Forelimb muscle (tissue), 1 donor: ENCODE measurements at regions not wholly inside any gene's neighbourhood (a gene's known extent, or its start where the extent isn't known, plus 50 kb on each side); places are given as distances from the start of the nearest gene placed in this dataset.

Experiments used
- DNase-seq: peaks from one replicate; pipeline ENCODE4 v3.0.0-alpha.2; 2013; ENCODE audit warnings: low read depth

DNA sequence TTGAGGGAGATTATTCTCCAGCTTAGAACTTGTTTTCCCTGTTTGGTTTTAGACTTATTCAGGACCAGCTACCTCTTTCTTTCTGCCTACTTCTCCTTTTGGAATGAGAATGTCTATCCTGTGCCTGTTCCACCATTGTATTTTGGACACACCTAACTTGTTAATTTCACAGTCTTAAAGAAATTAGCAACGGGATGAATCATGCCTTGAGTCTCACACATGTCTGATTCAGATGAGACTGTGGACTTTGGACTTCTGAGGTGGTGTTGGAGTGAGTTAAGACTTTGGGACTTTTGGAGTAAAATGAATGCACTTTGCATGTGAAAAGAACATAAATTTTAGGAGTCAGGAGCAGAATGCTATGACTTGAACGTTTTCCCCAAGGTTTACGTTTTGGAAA is 581.4 kb downstream of the CDH11 start:
- no peak for DNase-seq

DNA sequence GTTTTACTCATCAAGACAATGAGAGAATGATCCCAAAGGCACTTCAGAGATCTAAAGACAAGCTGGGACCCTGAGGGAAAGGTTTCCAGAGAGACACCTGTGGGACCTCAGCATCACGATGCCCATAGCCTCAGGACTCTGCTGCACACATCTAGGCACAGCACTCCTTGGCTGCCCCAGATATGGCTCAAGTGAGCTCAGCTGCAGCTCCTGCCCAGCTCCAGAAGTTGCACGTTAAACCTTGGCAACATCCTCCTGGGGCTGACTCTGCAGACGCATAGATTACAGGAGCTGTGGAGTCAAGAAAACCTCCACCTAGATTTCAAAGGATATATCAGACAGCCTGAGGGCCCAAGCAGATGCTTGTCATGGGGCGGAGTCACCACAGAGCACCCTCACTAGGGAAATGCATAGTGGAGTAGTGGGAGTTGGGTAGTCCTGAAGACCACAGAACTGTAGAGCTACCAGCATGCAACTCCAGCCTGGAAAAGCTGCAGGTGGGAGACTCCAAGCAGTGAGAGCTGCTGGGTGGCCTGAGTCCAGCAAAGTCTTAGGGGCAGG is 582.0 kb downstream of the CDH11 start:
- no peak for DNase-seq

DNA sequence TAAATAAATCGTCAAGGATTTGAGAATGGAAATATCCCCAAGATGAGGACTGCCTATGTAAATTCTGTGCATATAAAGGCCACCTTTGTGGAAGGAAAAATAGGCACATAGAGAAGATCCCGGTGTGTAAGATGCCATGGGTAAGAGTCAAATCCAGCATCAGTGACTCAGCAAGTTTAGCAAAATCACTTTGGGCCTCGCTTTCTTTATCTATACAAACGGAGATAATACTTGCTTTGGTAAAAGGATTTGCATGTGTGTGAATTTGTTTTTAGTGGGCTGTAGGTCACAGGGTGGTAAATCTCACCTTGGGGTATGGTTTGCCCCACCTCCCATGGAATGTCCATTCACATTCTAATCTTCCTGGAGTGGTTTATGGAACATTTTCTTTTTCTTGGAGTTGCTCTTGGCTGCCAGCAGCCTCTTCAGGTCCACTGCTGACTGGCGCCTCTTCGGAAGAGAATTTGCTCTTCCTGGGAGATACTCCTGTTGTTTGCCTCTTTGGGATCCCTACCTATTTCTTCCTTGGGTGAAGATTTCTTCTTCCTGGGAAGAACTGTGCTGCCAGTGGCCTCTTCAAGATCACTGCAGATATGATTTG is 587.6 kb downstream of the CDH11 start:
- no peak for DNase-seq

DNA sequence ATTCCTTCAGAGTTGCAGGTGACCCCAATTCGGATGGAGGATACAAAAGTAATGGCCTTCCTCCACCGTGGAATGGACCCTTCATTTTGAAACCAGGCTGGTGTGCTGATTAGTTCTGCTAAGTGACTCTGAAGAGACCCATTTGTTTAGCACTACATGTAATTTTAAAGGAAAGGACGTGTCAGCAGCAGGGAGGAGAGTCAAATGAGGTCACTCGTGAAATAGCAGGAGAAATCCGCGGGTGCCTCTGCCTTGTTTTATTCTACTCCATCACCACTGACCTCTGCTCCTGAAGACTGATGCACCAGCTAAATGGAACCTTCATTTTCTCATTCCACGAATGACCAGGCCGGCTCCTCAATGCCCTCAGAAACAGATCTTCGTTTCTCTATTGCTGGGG is 589.2 kb downstream of the CDH11 start:
- DNase-seq, result no peak

DNA sequence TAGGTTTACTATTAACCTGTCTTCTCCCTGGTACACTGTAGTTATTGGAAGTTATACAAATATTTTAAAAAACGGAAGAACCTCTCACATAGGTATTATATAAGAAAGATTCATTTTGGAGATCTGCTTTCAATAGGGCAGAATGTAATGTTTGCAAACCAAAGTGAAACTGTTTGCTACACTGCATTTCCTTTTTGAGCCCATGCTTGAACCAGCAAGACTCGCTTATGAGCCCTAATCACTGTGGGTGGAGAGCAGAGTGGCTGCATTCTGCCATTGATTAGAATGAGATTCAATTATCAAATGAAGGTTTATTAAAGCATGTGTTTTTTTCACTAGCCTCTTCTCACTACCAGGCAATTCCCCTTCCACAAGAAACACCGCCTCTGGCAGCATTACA is 589.7 kb downstream of the CDH11 start:
- DNase-seq, result no peak

DNA sequence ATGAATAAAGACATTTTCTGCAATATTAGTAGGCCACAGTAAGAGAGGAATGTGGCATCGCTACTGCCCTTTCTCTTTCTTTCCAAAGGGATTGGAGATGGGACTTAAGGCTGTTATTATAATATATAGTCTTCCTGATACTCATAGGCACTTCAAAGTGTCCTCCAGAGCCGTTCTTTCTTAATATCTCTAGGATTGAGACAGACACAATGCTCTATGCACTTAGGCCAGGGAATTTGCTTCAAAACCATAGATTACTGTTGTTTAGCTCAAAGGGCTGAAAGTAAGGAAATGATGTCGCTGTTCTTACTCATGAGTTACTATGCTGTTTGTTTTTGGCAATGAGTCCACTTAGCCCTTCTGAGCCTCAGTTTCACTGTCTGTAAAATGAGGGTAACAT is 590.5 kb downstream of the CDH11 start:
- DNase-seq, result no peak

DNA sequence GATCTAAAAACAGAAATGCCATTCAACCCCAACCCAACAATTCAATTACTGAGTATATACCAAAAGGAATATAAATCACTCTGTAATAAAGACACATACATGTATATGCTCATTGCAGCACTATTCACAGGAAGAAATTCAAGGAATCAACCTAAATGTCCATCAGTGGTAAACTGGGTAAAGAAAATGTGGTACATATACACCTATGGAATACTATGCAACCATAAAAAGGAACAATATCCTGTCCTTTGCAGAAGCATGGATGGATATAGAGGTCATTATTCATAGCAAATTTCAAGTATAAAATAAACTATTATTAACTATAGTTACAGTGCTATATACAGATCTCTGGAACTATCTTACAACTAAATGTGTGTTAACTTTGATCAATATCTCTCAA is 599.3 kb downstream of the CDH11 start:
- no peak for DNase-seq

DNA sequence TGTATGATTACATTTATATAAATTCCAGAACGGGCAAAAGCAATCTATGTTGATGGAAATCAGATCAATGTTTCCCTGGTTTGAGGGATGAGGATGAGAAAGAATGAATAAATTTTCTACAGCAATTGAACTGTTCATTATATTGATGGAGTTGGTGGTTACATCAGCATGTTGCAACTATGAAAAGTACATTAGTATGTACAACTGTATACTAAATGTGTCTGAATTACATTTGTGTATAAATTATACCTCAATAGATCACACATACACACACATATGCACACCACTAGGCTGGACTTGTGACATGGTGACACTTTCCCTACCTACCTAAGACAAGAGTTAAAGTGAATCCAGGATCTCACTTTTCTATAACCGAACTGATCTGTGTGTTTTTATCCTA is 608.0 kb downstream of the CDH11 start:
- DNase-seq, result no peak

DNA sequence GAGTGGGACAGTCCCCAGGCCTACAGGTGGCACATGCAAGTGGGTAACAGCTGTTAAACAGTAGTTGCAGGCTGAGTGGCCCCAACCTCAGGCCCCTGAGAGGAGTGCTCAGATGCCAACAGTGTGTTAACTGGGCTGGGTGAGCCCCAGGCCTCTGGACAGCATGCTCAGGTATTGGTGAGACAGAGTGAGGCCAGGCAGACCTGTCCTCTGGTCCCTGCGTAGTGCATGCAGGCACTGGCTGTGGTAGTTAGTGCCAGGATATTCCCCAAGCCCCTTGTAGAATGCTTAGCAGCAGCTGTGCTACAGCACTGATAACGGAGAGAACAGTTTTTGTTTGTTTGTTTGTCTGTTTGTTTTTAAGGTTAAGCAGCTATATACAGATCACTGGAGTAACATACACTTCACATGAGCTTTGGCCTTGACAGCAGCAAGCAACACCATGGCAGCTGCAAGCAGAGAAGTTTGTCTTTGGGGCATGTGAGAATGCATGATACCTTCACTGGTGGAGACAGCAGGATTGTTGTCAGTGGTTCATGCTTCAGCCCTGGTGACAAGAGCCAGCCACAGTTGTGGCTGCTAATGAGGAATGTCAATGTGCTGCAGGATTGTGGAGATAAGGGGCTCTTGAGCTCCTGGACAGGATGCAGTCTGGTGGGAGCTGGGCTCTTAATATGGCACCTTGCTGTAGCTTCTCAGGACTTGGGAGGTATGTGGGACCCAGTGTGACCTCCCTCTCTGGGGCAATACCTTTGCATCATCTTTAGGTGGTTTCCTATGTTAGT is 614.4 kb downstream of the CDH11 start:
- no peak for DNase-seq

DNA sequence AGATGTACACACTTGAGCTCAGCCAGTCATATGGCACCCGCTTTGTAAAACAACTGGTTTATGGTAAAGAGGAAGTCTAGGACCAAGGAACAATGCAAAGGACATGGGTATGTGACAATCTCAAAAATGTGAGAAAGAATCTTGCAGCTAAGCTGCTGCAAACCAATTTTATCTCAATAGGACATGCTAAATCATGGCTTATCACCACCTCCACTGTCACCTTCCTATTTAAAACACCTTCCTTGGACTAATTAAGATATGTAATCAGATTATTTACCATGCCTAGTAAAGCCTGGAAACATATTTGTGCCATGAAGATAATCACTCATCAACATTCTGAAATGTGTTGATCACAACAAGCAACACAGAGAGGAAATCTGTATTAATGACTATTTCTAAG is 622.7 kb downstream of the CDH11 start:
- no peak for DNase-seq

DNA sequence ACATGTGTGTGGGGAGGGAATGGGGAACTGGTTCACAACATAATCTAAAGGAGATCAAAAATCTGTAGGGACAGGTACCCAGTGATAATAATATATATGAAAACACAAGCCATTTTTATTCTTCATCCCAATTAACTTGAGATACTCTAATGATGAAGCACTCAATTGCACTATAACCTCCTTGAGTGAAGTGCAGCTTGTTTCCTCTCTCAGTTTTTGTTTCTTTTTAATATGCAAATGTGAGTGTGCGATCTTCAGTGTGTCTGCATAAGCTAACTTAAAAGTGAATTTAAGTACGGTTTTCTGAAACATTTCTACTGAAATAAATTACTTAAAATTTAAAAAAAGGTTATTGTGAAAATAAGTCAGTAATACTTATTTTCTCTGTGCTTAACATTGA is 623.5 kb downstream of the CDH11 start:
- no peak for DNase-seq

DNA sequence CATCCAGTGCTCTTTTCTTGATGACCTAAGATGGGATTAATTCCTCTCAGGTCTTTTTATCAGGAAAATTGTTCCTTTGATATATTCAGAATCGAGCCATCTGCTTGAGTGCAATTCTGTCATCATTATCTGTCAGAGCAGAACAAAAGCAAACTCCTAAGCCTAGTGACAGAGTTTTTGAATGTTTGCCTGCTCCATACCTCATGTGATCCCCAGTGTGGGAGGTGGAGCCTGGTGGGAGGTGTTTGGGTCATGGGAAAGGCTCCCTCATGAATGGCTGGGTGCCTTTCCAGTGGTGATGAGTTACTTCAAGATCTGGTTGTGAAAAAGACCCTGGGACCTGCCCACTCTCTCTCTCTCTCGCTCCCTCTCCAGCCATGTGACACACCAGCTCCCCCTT is 628.2 kb downstream of the CDH11 start:
- DNase-seq, result no peak

DNA sequence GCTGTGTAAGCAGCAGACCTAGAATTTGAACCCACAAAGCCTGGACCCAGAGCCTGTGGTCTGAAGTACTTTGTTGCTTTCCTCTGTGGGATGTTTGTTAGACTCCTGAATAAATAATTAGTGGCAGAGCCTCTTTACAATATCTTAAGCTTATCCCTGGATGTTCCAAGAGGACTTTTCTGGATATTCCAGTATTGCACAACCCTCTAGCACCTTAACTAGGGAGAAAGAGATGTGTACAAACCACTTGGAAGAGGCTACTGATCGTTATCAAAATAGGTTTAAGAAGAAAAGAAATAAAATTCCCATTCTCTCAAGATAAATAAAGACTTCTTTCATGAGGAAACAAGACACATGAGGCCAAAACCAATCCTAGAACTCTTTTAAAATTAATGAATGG is 632.4 kb downstream of the CDH11 start:
- DNase-seq, result no peak

DNA sequence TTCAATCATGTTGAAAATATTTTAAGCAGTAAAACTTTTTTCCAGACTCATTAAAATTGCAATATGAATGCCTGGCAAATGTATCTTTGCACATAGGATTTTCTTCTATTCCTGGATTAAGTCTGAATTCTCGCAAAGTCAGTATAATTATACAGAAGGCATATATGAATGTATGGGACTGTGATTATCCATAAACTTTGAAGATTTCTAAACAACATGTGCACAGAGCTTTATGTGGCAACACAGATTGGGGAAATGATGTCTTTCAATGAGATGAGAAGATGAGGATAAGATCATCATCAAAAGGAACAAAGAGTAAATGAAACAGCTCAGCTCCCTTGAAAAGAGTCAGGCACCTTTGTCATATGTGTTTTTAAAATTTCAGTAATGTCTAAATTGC is 635.3 kb downstream of the CDH11 start:
- DNase-seq, result no peak

DNA sequence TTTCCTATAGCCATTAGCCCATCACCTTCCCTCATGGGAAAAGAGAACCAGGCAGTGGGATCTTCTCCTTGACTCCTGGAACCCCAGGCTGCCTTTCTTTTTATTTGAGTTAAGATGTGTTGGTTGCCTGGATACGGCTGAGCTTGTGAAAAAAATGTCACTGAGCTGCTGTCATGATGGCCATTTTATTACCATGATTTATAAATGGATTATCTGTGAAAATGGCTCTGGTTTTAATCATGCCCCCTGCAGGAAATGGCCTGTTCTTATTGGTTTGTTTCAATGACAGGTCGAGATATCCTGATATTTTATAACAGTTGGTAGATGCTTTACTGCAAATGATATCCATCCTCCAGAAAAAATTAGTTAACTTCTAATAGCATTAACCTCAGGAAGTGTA is 640.4 kb downstream of the CDH11 start:
- DNase-seq, result no peak

DNA sequence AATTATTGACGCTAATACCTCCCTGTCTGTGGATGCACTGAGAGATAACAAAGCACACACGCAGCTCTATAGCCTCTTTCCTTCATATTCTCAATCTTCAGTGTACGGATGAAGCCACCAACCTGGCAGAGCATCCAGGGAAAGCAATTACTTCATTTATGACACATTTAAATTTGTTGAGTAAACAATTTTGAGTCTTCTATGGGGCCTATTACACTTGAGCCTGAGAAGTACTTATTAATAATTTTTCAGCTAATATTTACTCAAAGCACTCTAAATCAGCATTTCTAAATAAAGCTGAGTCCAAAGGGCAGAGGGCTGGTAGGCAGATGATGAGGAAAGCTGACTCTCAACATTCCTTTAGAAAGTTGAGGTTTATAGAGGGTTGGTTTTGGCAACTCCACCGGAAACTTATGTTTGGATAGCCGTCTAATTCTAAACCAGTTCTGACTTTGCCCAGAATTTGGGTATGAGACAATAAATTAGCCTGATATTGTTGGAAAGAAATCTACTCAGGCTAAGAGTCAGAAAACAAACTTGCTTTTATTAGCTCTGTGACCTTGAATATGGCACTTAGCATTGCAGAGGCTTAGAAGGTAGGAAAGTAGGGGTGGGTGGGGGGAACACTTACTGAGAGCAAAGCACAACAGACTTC is 643.5 kb downstream of the CDH11 start:
- DNase-seq, result no peak

DNA sequence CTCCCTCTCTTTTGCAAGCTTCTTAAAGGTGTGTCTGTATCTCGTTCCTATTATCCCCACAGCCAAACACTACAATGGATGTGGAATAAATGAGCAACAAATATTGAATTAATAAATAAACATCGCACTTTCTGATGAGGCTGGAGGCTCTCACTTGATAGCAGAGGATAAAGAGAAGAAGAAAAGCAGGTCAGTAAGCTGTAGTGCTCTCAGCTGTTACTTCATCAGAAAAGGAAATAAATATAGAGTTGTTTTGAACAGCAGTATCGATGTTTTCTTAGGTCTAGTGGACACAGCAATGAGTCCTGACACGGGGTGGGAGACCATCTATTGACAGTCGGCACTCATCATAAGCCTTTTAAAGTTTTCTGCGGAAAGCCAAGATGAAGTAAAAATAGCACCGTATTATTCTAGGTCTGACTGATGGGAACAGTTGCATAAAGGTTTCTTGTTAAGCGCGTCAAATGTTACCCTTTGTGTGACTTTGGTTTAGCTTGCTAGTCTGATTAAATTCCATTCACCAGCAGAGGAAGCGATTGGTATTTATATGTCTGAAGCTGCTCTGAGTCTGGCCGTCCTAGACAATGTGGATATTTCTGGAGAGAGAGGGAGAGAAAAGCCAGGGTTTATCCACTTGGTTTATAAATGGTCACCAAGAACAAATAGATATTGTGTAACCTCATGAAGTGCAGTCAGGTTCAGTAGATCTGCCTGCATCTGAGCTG is 646.1 kb downstream of the CDH11 start:
- DNase-seq, result no peak

DNA sequence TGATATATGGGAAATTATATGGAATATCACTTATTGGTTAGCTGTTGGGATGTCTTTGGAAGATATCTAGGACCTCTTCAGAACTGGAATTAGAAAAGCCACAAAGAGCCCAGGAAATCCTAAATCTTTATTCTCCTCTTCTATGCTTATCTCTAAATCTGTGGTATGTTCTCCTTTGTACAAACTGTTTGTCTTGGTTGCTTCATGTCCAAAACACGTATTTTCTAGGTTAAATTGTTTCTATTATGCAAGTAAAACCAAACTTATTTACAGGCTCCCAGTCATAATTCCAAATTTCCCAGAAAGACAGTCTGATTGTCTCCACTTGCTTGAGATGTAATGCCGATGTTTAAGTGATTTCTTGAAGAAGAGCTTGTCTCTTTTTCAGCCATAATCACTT is 650.9 kb downstream of the CDH11 start:
- no peak for DNase-seq

DNA sequence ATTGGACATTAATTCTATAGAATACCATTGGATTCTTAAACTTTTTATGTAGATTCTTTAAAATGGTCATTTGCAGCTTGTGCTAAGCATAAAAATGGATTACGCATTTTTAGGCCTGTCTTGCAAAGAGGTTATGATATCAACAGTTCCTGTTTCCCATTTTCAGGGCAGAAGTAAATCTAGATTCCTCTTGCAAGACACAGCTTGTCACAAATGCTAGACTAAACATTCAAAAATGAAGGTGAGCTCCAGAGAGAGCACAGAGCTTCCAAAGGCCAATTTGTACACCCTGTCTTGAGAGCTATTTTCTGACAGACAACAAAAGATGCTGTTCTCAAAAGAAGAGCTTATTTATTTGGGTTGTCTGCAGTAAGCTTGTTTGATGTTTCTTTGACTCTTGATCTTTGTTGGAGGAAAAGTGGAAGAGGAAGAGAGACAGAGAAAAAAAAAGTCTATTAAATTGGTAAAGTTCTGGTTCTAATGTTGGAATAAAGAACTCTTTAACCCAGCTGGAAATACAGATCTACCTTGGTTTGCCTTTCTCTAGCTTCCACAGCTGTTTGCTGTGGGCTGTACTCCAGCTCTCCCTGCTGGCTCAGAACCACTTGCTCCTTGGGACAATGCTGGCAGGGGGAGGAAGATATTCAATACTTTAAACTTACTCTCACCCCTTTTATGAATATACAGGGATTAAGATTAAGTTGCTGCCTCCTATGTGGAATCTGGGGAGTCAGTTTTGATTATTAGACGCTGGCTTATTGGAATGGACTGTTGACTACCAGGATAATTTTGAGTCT is 651.8 kb downstream of the CDH11 start:
- no peak for DNase-seq

DNA sequence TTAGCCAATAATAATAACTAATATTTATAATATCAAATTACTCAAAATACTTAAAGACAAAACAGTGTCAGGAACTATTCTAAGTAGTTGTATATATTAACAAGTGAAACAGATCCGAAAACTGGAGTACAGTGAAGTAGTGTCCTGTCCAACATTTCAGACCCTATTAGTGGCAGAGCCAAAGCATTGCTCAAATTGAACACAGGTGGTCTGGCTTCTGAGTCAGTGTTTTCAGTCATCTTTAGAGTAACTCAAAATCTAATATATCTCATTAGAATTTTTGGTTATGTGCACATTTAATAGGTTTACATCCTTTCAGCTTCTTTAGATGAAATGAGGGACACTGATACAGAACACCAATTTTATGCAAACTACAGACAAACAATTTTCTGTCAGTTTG is 652.5 kb downstream of the CDH11 start:
- DNase-seq, result no peak

DNA sequence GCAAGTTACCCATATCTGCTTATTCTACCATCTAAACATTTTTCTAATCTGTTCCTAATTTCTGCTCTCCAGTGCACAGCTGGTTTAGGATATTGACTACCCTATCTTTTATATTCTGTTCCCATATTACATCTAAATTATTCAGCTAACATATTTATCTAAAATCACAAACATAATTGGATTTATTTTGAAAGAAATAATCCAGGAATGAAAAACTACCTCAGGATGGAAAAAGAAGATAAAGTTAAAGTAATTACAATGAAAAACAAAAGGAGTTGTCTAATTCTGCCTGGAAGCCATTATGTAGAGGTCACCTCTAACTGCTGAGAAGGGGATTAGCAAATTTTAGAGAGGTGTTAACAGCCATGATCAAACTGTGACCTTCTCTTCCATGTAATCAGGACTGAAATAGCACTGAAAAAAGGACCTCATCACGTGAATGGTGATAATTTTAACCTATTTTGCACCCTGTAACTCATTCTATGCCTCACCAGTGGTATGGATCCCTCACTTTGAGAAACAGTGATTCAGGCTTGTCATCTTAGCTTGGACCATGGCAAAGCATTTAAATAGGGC is 653.3 kb downstream of the CDH11 start:
- DNase-seq, result no peak
